ENCODE measurements at regions not wholly inside any gene's neighbourhood (a gene's known extent, or its start where the extent isn't known, plus 50 kb on each side); places are given as distances from the start of the nearest gene placed in this dataset.

- no peak for TF ChIP-seq CTCF (IDR thresholded peaks at IDR 0.05)
- no peak for TF ChIP-seq POLR2A (IDR thresholded peaks at IDR 0.05)
Measured at GRCh38 chr13:68816715-68817114, 1290.9 kb upstream of the ATXN8OS start.
